ENCODE measurements at regions not wholly inside any gene's neighbourhood (a gene's known extent, or its start where the extent isn't known, plus 50 kb on each side); places are given as distances from the start of the nearest gene placed in this dataset.
"Not testable (repeated sequence)": the region's sequence is repeated elsewhere in the genome, so short reads cannot be mapped to it uniquely, and the experiment has no call there.

GRCh38 chr3:189383630-189384029 is 211.9 kb downstream of the TPRG1 start:
- no peaks in the 10 kb centered on the region for H3K27me3 ChIP-seq (ENCODE audit: control insufficient read depth in 2 of 2, insufficient read depth in 2 of 2, low read length in 2 of 2)
- ChIA-PET POLR2A (interaction anchor here (0.6 kb wide), 1 partner anchor 485 kb away, joined by 3 read pairs; no protein-coding TSS in a partner anchor), CTCF (ENCODE audit: low intra/inter-chr PET ratio) (no interaction called here)
- no peaks in the 10 kb centered on the region for H3K9me1 ChIP-seq (ENCODE audit: control insufficient read depth, insufficient read depth, low read length)
- no TSS peak for BruUV-seq (replicated peaks)
- no peak overlapping the region for H3K9ac ChIP-seq (ENCODE audit: insufficient read depth in 1 of 2, low read depth in 2 of 2, low read length in 2 of 2)
- FAIRE-seq (no peak), DNase-seq (ENCODE audit: extremely low read depth in 1 of 4, low spot score in 3 of 4) (no peak), ATAC-seq (no peak)
- no peak overlapping the region for H3K4me3 ChIP-seq
- H3K9me3 ChIP-seq (replicated peaks; ENCODE audit: control insufficient read depth, insufficient read depth, low read depth, low read length): no peaks in the 10 kb centered on the region
- intact Hi-C loops (cut with micrococcal nuclease) (no loop called here), in situ Hi-C loops (cut with MboI) (no loop called here)
- WGBS (ENCODE audit: insufficient coverage, low coverage, missing lambda C conversion rate): 0% methylated on average over 1 of the region's 1 CpG
- no peaks in the 10 kb centered on the region for H3K4me1 ChIP-seq (replicated peaks in 1 of 2; ENCODE audit: control insufficient read depth in 2 of 2, insufficient read depth in 2 of 2, low read length in 2 of 2)
- H3K4me2 ChIP-seq (ENCODE audit: insufficient read depth, low read length): no peak overlapping the region
- no peak for TF ChIP-seq NFYB (IDR thresholded peaks at IDR 0.05; ENCODE audit: extremely low read depth, insufficient read length)
- no peak for TF ChIP-seq EZH2 (IDR thresholded peaks at IDR 0.05; ENCODE audit: borderline replicate concordance, low read depth, low read length)
- TF ChIP-seq POLR2AphosphoS5 (IDR thresholded peaks at IDR 0.05; ENCODE audit: control insufficient read depth, insufficient read depth, low read depth, low read length): no peak
- H2AFZ ChIP-seq (ENCODE audit: low read depth, low read length): no peak overlapping the region
- H4K20me1 ChIP-seq (replicated peaks; ENCODE audit: control insufficient read depth, insufficient read depth, low read length): no peaks in the 10 kb centered on the region
- no peaks in the 10 kb centered on the region for H3K79me2 ChIP-seq (ENCODE audit: control insufficient read depth, insufficient read depth, low read length)
- no peaks in the 10 kb centered on the region for H3K36me3 ChIP-seq (ENCODE audit: control insufficient read depth, insufficient read depth, low read length)
- no peak overlapping the region for H3K27ac ChIP-seq (ENCODE audit: extremely low read depth, low read depth, low read length)

- BruUV-seq (replicated peaks); H3K4me3 ChIP-seq; H4K20me1 ChIP-seq (replicated peaks; ENCODE audit: control insufficient read depth, insufficient read depth, low read length); H2AFZ ChIP-seq (ENCODE audit: low read depth, low read length); H3K79me2 ChIP-seq (ENCODE audit: control insufficient read depth, insufficient read depth, low read length); H3K4me2 ChIP-seq (ENCODE audit: insufficient read depth, low read length); in situ Hi-C loops (cut with MboI); H3K27me3 ChIP-seq (ENCODE audit: control insufficient read depth in 2 of 2, insufficient read depth in 2 of 2, low read length in 2 of 2); intact Hi-C loops (cut with micrococcal nuclease); H3K4me1 ChIP-seq (replicated peaks in 1 of 2; ENCODE audit: control insufficient read depth in 2 of 2, insufficient read depth in 2 of 2, low read length in 2 of 2); POLR2A ChIA-PET; H3K9me1 ChIP-seq (ENCODE audit: control insufficient read depth, insufficient read depth, low read length); H3K9me3 ChIP-seq (replicated peaks; ENCODE audit: control insufficient read depth, insufficient read depth, low read depth, low read length); H3K36me3 ChIP-seq (ENCODE audit: control insufficient read depth, insufficient read depth, low read length); ATAC-seq; CTCF ChIA-PET (ENCODE audit: low intra/inter-chr PET ratio); DNase-seq (ENCODE audit: extremely low read depth in 1 of 4, low spot score in 3 of 4); H3K27ac ChIP-seq (ENCODE audit: extremely low read depth, low read depth, low read length); FAIRE-seq; H3K9ac ChIP-seq (ENCODE audit: insufficient read depth in 1 of 2, low read depth in 2 of 2, low read length in 2 of 2): not testable (repeated sequence)
- WGBS (ENCODE audit: insufficient coverage, low coverage, missing lambda C conversion rate): 0% methylated on average over 1 of the region's 1 CpG
These were observed 214.1 kb downstream of the TPRG1 start for GRCh38 chr3:189385880-189386279.

Data from K562 (cell line).